ENCODE measurements at regions not wholly inside any gene's neighbourhood (a gene's known extent, or its start where the extent isn't known, plus 50 kb on each side); places are given as distances from the start of the nearest gene placed in this dataset.

DNA sequence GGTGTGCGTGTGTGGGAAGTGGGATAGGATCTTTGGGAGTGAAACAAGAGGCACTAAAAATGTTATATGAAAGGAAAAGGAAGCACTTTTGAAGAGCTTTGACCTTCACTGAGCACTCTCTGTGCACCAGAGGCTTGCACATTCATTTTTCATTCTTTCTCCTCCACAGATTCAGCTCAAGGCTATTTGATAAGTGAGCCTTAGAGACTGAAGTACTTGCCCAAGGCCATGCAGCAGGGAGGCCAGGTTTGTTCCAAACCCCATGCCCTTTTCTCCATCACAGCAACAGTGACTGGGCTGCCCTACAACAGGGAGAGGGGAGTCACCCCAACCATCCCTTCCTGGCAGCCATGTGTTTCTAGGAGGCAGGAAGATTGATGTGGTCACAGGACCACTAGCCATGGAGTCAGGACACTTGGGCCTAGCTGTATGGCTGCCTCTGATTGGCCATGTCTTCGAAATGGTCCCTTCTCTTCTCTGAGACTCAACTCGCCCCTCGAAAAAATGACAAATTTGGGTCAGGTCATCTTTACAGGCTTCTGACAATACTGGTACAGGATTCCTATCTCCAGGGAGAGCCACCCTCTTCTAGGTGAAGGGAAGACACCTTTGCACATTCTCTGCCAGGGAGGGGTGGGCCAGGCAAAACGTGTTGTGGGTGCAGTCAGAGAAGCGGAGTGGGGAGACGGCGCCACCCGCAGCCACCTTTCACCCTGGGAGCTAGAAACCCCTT lies 123.5 kb upstream of the MYCN start:
- ATAC-seq = no peak
- Histone ChIP-seq H3K27ac (no peak overlapping the region), H3K36me3 (no peaks in the 10 kb centered on the region), H3K4me1 (no peaks in the 10 kb centered on the region), H3K4me3 (no peak overlapping the region), H3K9me3 (no peaks in the 10 kb centered on the region), H3K27me3 (no peaks in the 10 kb centered on the region)
- TF ChIP-seq, protein P1, sequence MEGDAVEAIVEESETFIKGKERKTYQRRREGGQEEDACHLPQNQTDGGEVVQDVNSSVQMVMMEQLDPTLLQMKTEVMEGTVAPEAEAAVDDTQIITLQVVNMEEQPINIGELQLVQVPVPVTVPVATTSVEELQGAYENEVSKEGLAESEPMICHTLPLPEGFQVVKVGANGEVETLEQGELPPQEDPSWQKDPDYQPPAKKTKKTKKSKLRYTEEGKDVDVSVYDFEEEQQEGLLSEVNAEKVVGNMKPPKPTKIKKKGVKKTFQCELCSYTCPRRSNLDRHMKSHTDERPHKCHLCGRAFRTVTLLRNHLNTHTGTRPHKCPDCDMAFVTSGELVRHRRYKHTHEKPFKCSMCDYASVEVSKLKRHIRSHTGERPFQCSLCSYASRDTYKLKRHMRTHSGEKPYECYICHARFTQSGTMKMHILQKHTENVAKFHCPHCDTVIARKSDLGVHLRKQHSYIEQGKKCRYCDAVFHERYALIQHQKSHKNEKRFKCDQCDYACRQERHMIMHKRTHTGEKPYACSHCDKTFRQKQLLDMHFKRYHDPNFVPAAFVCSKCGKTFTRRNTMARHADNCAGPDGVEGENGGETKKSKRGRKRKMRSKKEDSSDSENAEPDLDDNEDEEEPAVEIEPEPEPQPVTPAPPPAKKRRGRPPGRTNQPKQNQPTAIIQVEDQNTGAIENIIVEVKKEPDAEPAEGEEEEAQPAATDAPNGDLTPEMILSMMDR (IDR thresholded peaks at IDR 0.05) = no peak
- no peak for DNase-seq
- intact Hi-C loops (cut with DNase I) = no loop called here

DNA sequence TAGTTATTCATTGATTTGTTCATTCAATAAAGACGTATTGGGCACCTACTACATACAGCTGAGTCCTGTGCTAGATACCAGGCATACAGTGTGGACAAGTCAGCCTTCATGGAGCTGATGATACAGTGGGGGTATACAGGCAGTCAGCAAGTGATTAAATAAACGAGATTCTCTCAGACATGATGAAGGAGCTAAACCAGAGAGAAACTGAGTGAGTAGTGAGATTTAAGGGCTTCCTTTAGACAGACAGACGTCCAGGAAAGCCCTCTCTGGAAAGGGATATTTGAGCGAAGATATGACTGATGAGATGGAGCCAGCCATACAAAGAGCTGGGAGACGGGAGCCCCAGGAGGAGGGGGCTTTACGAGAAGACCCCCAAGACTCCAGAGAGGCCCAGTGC lies 122.6 kb upstream of the MYCN start:
- intact Hi-C loops (cut with DNase I) = no loop called here
- DNase-seq (no peak), ATAC-seq (no peak)
- H3K27me3 ChIP-seq = no peaks in the 10 kb centered on the region
- H3K4me1 ChIP-seq = no peaks in the 10 kb centered on the region
- TF ChIP-seq, protein P1 (IDR thresholded peaks at IDR 0.05) = no peak
- H3K4me3 ChIP-seq = no peak overlapping the region
- no peaks in the 10 kb centered on the region for H3K36me3 ChIP-seq
- H3K27ac ChIP-seq = no peak overlapping the region
- H3K9me3 ChIP-seq = no peaks in the 10 kb centered on the region

DNA sequence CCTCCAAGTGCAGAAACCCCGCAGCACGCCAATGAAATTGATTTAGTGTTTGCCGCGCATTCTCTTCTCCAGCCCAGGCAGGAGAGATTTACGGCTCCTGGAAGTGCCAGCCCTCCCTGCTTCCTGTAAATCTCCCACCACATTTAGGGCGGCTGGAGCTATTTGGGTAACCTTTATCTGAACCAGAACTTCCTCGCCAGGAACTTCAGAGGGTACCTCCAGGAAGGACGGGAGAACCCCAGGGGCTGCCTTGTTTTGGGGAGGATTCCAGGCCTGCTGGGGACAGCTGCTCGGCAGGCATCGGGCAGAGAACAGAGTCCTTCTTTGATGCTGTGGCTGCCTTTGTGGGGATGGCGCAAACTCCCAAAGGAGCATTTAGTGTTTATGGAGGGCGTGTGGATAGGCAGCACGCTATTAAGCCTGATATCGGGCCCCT lies 122.0 kb upstream of the MYCN start:
- H3K36me3 ChIP-seq = no peaks in the 10 kb centered on the region
- no peaks in the 10 kb centered on the region for H3K9me3 ChIP-seq
- no peak for DNase-seq
- H3K4me3 ChIP-seq = no peak overlapping the region
- intact Hi-C loops (cut with DNase I) = no loop called here
- ATAC-seq = no peak
- H3K4me1 ChIP-seq = no peaks in the 10 kb centered on the region
- TF ChIP-seq, protein P1 (IDR thresholded peaks at IDR 0.05) = no peak
- H3K27me3 ChIP-seq = no peaks in the 10 kb centered on the region
- H3K27ac ChIP-seq = no peak overlapping the region

DNA sequence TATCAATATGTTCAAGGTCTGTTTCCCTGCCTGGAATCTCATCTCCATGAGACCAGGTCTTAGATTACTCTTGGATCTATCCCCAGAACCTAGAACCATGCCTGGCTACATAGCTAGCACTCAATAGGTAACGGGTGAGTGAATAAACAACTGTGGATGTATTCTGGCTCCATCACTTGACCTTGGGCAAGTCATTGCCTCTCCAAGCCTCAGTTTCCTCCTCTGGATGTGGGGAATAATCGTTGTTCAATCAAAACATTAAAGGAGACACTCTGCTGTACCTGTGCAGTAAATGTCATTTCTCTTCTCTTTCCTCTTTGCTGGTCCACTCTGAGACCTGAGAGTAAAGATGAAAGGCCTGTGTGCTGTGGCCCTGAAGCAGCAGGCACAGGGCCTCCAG lies 121.5 kb upstream of the MYCN start:
- TF ChIP-seq, protein P1 (IDR thresholded peaks at IDR 0.05) = no peak
- ATAC-seq (no peak), DNase-seq (no peak)
- H3K4me3 ChIP-seq = no peak overlapping the region
- no peaks in the 10 kb centered on the region for H3K27me3 ChIP-seq
- no peaks in the 10 kb centered on the region for H3K4me1 ChIP-seq
- H3K36me3 ChIP-seq = no peaks in the 10 kb centered on the region
- intact Hi-C loops (cut with DNase I) = no loop called here
- H3K27ac ChIP-seq = no peak overlapping the region
- H3K9me3 ChIP-seq = no peaks in the 10 kb centered on the region

DNA sequence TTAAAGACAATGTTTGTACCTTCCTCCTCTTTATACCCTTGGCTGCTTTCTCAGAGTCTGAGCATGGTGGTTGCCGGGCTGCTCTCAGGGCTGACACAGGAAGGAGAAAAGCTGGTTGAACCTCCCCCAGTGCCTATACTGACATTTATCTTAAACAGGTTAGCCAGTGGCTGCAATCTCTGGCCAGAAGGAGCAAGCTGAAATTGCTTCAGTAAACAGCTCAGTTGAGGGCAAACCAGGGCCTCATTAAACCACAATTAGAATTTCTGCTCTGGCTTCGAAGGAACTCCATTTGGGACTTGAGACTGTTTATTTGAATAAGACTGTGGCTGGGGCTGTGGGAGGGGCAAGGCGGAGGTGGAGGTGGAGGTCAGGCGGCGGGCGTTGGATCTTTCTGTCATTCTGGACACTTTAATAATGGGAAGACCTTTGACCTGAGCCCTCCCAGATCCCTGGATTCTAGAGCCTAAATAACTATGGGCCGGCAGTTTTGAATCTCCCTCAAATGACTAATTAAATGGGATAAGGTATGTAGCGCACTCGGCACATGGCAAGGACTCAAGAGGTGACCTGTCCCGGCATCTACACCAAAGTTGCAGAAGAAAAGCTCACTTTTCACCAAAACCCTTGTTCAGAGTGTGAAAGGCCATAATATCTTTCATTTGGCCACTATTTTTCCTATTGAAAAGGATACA lies 120.6 kb upstream of the MYCN start:
- TF ChIP-seq, protein P1 (IDR thresholded peaks at IDR 0.05) = no peak
- Histone ChIP-seq H3K4me1 (no peaks in the 10 kb centered on the region), H3K27me3 (no peaks in the 10 kb centered on the region), H3K4me3 (no peak overlapping the region), H3K9me3 (no peaks in the 10 kb centered on the region), H3K27ac (no peak overlapping the region), H3K36me3 (no peaks in the 10 kb centered on the region)
- DNase-seq = no peak
- ATAC-seq = no peak
- intact Hi-C loops (cut with DNase I) = no loop called here

Data from upper lobe of right lung (tissue), 1 donor.